NCI-H1105 (cell line): ENCODE measurements at regions not wholly inside any gene's neighbourhood (a gene's known extent, or its start where the extent isn't known, plus 50 kb on each side); places are given as distances from the start of the nearest gene placed in this dataset.
"Not testable (repeated sequence)": the region's sequence is repeated elsewhere in the genome, so short reads cannot be mapped to it uniquely, and the experiment has no call there.

Source experiments
- DNase-seq: peaks from one replicate; lab custom pipeline; 2025; lab: John Stamatoyannopoulos, UW

- DNase-seq: no peak
These were observed 317.6 kb downstream of the LNPK start for GRCh38 chr2:175684466-175684865.

GRCh38 chr2:175679728-175680127 is 322.3 kb downstream of the LNPK start:
- no peak for DNase-seq

- no peak for DNase-seq
These were observed 322.8 kb downstream of the LNPK start for GRCh38 chr2:175679231-175679630.

DNA sequence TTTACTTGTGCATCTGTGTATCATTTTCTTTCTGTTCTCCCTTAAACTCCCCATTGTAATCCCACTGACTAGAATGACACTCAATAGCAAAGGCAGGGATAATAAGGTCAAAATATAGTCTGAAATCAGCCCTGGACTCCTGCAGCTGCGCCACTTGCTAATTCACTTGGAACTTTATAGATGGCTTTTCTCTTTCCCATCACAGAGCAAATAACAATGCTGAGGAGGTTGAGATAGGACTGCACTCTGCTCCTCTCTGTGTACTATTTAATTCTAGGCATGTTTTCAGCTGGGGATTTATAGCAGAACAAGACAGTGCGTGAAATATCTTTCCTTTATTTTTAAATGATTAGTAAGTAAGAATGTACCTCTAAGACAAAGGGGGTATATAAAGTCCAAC is 324.2 kb downstream of the LNPK start:
- no peak for DNase-seq

DNA sequence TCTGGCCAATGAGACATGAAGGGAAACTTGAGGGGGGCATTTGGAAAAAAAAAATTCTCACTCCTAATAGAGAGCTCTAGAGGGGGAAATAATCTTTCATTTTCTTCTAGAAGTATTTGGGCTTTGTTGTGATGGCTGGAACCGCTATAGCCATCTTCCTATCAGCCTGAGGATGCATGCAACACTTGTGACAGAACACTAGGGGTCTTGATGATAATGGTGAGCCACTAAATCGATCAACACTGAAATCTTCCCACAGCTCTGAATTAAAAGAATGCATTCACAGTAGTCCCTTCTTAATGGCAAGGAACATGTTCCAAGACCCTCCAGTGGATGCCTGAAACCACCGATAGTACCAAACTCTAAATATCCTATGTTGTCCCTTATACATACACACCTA is 325.3 kb downstream of the LNPK start:
- no peak for DNase-seq

DNA sequence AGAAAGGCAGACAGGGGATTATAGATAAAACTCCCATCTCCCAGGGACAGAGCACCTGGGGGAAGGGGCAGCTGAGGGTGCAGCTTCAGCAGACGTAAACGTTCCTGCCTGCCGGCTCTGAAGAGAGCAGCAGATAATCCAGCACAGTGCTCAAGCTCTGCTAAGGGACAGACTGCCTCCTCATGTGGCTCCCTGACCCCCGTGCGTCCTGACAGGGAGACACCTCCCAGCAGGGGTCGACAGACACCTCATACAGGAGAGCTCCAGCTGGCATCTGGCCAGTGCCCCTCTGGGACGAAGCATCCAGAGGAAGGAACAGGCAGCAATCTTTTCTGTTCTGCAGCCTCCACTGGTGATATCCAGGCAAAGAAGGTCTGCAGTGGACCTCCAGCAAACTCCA is 333.3 kb downstream of the LNPK start:
- DNase-seq: not testable (repeated sequence)

GRCh38 chr2:175662335-175662734 is 339.7 kb downstream of the LNPK start:
- no peak for DNase-seq

DNA sequence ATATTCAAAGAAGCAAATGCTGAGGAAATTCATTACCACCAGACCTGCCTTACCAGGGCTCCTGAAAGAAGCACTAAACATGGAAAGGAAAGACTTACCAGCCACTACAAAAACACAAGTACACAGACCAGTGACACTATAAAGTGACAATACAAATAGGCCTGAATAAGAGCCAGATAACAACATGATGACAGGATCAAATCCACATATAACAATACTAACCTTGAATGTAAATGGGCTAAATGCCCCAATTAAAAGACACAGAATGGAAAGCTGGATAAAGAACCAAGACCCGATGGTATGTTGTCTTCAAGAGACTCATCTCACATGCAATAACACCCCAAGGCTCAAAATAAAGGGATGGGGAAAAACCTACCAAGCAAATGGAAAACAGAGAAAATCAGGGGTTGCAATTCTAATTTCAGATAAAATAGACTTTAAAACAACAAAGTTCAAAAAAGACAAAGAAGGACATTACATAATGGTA is 353.4 kb downstream of the LNPK start:
- DNase-seq: no peak

- DNase-seq: no peak
These were observed 355.0 kb downstream of the LNPK start for GRCh38 chr2:175647058-175647457.

GRCh38 chr2:175640655-175641054 is 361.4 kb downstream of the LNPK start:
- no peak for DNase-seq

DNA sequence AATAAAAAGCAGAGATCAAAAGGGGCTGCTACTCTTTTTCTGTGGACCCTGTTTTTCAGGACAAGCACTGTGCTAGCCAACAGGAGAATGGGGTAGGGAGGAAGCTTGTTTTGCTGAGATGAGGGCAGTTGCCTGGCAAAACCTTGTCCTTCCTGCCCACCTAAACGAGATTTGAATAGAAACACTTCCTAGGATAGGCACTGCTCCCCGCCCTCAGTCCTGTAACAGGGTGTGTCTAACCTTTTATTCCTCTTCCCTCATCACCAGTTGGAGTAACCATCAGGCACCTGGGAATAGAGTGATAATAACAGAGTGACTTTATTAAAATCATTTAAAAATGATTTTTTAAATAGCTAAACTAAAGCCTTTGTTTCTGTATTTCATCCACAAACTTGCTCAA is 368.8 kb downstream of the LNPK start:
- no peak for DNase-seq

DNA sequence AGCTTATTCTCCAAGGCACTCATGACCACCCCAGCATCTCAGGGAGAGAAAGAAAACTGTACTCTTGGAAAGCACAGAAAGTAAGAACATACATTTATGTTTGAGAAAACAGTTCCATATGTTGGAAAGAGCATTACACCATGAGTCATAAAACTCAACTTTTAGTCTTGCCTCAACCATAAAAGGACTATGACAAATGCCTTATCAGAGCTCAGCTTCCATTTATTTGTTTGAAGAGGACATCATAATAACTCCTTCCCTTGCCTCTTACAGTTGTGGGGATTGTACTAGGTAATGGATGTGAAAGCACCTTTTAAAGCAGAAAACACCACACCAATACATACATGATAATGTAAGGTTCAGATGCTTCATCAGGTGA is 370.8 kb downstream of the LNPK start:
- DNase-seq: no peak

DNA sequence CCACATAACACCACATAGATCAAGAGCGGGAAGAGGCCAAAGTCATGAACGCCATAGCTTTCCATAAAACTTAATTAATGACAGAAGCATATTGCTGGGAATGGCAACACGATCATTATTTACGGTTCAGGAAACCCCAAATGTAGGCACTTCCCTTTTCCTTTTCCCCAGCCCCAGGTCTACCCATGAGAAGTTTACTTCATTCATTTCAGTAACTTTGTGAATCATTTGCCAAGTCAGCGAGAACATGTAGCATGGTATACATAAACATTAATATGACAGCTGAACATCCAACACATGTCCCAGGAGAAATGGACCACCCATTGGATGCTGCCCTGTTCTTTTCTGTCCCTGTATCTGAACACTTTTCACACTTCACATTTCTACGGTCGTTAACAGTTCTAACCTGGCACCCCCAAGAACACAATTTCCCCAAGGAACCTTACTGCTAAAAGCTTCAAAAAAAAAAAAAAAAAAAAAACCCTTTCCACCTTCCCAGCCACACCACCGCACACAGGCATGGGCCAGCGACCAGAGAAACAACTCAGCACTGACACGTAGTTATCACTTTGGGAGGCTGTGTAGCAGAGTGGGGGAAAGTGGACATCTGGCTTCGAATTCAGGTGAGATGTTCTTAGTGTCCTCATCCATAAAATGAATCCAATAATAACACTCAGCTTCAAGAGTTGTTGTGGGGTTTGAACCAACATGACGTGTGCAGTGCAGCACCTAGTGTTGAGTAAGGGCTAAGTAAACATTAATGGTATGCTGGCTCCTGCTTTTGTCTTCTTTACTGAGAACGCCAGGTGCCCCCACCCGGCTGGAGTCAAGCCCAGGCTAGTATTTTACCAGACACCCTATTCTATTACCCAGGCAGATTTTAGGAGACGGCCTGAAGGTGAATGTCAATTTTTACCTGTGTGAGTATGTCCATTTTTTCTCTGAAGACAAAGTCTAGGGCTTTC is 371.5 kb downstream of the LNPK start:
- DNase-seq: peak; percentile 78

GRCh38 chr2:175628243-175628642 is 373.8 kb downstream of the LNPK start:
- no peak for DNase-seq

DNA sequence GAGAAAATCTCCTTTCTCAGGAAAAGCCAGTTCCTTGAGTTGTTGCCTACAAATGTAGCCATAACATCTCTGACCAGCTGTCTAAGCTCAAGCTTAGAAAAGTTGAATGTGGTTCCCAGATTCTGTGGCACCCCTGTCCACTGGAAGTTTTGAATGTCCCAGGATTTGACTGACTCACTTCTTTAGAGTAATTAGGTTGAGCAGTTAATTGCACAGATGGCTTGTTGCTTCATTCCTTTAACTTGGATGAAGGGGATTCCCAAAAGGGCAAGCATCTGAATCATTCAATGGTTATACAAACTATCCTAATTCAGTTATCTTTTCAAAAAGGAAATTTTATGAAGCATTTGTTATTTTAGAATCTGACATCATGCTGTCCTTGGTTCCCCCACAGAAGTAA is 374.7 kb downstream of the LNPK start:
- no peak for DNase-seq

DNA sequence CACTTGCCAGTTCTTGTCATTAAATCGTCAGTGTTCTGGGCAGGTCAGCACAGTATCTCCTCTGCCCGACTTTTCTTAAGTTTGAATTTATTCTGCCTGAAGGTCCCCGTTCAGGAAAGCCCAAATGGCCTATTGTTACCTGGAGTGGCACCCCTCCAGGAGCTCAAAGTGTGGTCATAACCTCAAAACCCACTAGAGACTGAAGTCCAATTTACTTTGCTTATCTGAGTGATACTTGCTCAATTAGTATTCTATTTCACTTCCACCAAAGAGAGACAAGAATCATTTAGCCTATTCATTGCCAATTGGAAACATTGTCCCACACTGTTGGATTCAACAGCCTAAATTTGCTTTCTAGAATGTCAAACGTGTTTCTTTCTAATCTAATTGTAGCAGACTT is 375.3 kb downstream of the LNPK start:
- no peak for DNase-seq

DNA sequence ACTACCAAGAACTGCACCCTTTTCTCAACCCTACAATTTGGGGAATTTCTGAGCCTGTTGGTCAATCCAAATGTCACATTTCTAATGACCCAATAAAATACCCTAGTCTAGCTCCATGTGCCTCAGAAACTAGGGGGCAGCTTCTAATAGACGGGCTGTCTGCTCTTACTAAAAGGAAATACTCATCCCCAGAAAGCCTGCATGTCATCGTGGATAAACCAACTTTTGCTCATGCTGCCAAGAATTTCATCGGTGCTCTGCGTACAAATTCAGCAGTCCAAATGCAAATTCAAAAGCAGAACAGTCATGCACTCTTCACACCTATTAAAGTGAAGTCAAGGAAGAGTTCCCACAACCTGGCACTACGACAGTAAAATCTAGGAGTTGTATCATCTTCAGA is 377.3 kb downstream of the LNPK start:
- no peak for DNase-seq

DNA sequence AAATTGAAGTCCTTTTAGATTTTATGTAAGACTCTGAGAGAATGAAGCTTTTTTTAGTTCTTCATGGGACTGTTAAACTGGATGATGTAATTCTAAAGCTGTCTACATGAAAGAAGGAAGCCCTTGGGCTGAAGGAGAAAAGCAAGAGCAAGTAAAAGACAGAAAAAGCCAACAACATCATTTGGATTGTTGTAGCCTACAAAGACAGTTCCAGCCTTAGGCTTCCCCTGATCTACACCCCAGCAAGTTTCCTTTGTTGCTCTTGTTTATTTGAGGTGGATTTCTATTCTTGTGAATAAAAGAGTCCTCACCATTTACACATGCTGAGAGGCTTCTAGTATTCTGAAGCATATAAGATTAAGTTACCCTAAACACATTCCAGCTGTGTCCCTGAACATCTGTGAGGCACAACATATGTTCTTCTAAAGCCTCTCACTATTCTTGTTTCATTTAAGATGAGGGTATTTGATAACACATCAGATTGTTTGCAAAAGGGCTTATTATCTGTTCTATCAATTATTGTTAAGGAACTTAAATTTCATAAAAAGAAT is 377.8 kb downstream of the LNPK start:
- DNase-seq: no peak

DNA sequence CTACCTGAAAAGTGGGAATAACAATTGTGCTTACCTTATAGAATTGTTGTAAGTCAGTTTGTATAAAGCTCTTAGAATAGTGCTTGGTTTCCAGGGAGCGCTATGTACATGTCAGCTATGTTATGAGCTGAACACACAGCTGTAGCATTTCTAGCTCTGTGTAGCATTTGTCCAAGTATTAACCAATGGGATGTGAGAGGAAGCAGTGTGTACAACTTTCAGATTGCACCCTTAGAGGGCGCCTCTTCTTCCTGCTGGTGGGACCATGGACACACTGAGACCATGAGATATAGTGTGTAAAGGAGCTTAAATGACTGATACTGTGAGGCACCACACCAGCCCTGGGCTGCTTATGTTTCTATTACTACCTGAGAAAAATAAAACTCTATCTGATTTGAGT is 380.2 kb downstream of the LNPK start:
- no peak for DNase-seq

- no peak for DNase-seq
These were observed 382.0 kb downstream of the LNPK start for GRCh38 chr2:175620106-175620505.

GRCh38 chr2:175619179-175620045 is 382.7 kb downstream of the LNPK start:
- DNase-seq: no peak

- DNase-seq: no peak
These were observed 389.8 kb downstream of the LNPK start for GRCh38 chr2:175612280-175612679.
